ENCODE measurements at regions not wholly inside any gene's neighbourhood (a gene's known extent, or its start where the extent isn't known, plus 50 kb on each side); places are given as distances from the start of the nearest gene placed in this dataset.
A peak's percentile ranks its signal among the peaks of the same experiment; 100 is the strongest.

DNA sequence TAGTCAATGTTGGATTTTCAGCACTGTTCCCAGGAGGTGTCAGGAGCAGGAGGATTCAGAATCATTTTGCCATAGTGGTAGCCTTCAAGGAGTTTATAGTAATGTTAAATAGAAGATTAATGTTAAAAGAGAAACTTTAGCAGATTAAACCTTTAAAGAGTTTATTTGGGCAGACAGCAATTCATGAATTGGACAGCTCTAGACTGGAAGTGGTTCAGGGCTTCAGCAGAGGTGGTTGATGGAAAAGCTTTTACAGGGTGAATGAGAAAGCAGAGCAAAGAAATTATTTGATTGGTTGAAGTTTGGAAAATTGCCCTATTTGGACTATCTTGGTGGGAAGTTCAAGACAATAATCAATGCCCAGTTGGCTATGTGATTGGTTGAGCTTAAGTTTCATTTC lies 416.6 kb upstream of the TBL1XR1 start:
- DNase-seq (ENCODE audit: low spot score): no peak
- Mint-ChIP-seq H3K9me3 (ENCODE audit: low read depth) (peaks cover 5% of the 10 kb centered on the region), H3K36me3 (ENCODE audit: low read depth) (no peaks in the 10 kb centered on the region), H3K27me3 (ENCODE audit: low read depth) (no peaks in the 10 kb centered on the region), H3K4me3 (ENCODE audit: unreplicated experiment) (no peak overlapping the region), H3K27ac (ENCODE audit: unreplicated experiment) (no peak overlapping the region), H3K4me1 (ENCODE audit: low read depth) (peaks cover 70% of the 10 kb centered on the region)
- TF ChIP-seq CTCF (IDR thresholded peaks at IDR 0.05): no peak

DNA sequence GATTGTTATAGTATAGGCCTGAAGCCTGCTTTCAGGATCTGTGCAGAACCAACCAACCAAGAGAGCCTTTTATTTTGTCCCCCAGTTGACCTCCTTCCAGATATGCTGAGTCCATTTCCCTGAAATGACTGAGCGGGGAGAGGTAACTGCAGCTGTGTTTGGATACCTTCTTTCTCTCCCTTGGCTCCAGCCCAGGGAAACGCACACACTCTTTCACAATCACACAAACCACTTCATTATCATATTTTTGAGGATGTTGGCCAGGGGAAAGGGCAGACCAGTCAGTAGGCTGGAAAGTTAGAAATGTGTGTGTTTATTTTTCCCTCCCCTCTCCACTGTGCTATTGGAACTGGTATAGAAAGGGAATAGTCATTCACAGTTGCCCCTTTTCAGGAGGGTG lies 417.7 kb upstream of the TBL1XR1 start:
- H3K4me1 Mint-ChIP-seq (ENCODE audit: low read depth): peaks cover 75% of the 10 kb centered on the region
- no peak for TF ChIP-seq CTCF (IDR thresholded peaks at IDR 0.05)
- no peaks in the 10 kb centered on the region for H3K27me3 Mint-ChIP-seq (ENCODE audit: low read depth)
- H3K36me3 Mint-ChIP-seq (ENCODE audit: low read depth): no peaks in the 10 kb centered on the region
- H3K4me3 Mint-ChIP-seq (ENCODE audit: unreplicated experiment): no peak overlapping the region
- H3K27ac Mint-ChIP-seq (ENCODE audit: unreplicated experiment): peak overlapping the region; percentile 49
- peaks cover 5% of the 10 kb centered on the region for H3K9me3 Mint-ChIP-seq (ENCODE audit: low read depth)
- no peak for DNase-seq (ENCODE audit: low spot score)

DNA sequence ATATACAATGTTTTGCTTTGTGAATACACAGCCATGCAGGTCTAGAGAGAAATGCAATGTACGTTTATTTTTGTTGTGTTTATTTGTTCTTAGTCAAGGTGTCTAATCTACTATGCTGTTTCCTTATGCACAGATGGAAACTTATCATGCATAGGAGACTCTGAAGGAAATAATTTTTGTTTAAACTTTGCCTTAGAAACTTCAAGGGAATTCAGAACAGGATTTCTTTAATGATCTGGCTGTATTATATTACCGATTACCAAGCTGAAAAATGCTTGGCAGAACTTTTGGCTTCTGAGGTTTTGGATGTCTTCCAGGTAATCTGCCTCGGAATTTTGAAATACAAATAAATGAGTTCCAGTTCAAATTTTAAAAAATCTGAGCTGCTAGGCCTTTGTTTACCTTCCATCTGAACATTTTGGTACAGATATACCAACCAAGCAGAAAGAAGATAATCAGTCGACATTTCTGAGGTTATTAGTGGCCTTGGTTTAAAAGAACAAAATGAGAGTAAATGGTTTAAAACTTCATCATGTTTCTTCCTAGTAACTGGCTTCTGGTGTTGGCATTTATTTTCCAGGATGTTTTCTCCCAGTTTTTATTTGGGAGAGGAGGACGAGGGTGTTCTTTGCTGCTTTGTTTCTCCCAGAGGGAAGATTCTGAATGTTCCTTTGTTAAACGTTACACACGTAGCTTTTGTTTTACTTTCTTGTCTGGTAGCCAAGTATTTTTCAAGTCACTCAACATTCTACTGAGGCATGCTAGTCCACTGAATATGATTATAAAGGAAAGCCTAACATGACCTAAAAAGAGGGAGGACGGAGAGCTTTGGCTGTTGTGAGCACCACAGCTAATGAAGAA lies 421.8 kb upstream of the TBL1XR1 start:
- Mint-ChIP-seq H3K4me3 (ENCODE audit: unreplicated experiment) (no peak overlapping the region), H3K27me3 (ENCODE audit: low read depth) (no peaks in the 10 kb centered on the region), H3K36me3 (ENCODE audit: low read depth) (peaks cover 1% of the 10 kb centered on the region), H3K9me3 (ENCODE audit: low read depth) (peaks cover 1% of the 10 kb centered on the region), H3K4me1 (ENCODE audit: low read depth) (peaks cover 71% of the 10 kb centered on the region), H3K27ac (ENCODE audit: unreplicated experiment) (peak overlapping the region; percentile 91)
- TF ChIP-seq CTCF (IDR thresholded peaks at IDR 0.05): no peak
- no peak for DNase-seq (ENCODE audit: low spot score)

DNA sequence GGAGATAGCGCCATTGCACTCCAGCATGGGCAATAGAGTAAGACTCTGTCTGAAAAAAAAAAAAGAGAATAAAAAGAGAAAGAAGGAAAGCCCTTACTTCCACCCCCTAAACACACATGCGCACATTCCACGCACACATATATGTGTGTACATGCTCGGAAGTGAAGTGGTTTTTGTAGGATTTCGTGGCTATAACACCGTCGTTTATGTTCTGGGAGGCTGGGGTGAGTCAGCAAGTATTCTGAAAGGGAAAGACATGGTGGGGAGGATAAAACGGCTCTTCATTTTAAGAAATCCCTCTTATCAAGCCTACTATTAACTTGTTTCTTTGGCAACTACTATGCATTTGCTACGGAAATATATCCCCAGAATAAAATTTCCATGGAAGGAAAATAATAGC lies 422.8 kb upstream of the TBL1XR1 start:
- Mint-ChIP-seq H3K9me3 (ENCODE audit: low read depth) (no peaks in the 10 kb centered on the region), H3K27me3 (ENCODE audit: low read depth) (no peaks in the 10 kb centered on the region), H3K27ac (ENCODE audit: unreplicated experiment) (no peak overlapping the region), H3K36me3 (ENCODE audit: low read depth) (peaks cover 1% of the 10 kb centered on the region), H3K4me1 (ENCODE audit: low read depth) (peaks cover 72% of the 10 kb centered on the region), H3K4me3 (ENCODE audit: unreplicated experiment) (no peak overlapping the region)
- no peak for DNase-seq (ENCODE audit: low spot score)
- TF ChIP-seq CTCF (IDR thresholded peaks at IDR 0.05): no peak

DNA sequence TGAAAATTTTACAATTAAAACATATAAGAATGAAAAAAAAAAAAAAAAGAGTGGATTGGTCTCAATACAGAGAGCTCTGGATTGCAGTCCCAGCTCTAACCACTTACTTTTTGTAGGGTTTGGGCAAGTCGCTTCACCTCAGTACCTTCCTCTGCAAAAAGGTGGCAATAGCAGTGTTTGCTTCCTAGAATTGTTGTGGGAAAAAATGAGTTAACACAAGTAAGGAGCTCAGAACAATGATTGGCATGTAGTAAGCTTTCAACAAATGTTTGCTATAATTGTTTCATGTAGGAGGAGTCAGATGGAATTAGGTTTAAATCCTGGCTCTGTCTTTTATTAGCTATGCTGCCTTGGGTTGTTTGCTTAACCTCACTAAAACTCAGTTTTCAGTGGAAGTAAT lies 425.2 kb upstream of the TBL1XR1 start:
- Mint-ChIP-seq H3K27ac (ENCODE audit: unreplicated experiment) (no peak overlapping the region), H3K4me1 (ENCODE audit: low read depth) (peaks cover 69% of the 10 kb centered on the region), H3K27me3 (ENCODE audit: low read depth) (no peaks in the 10 kb centered on the region), H3K36me3 (ENCODE audit: low read depth) (peaks cover 1% of the 10 kb centered on the region), H3K9me3 (ENCODE audit: low read depth) (peaks cover 2% of the 10 kb centered on the region), H3K4me3 (ENCODE audit: unreplicated experiment) (no peak overlapping the region)
- no peak for DNase-seq (ENCODE audit: low spot score)
- peak; percentile 49 for TF ChIP-seq CTCF (IDR thresholded peaks at IDR 0.05)

Measured in chondrocyte (in vitro differentiated cells).